HG03558 (cell line): ENCODE measurements at regions not wholly inside any gene's neighbourhood (a gene's known extent, or its start where the extent isn't known, plus 50 kb on each side); places are given as distances from the start of the nearest gene placed in this dataset.

Experiments
- ATAC-seq: cut with Tn5 transposase; IDR thresholded peaks from one replicate; pipeline ENCODE4 v1.9.1; 2021; ENCODE audit warnings: moderate number of reproducible peaks; ENCODE audit not compliant: unreplicated experiment; ENCODE audit errors: extremely low read depth

- no peak for ATAC-seq
These were observed 50.6 kb upstream of the MRPS6 start for GRCh38 chr21:34022627-34023335.

DNA sequence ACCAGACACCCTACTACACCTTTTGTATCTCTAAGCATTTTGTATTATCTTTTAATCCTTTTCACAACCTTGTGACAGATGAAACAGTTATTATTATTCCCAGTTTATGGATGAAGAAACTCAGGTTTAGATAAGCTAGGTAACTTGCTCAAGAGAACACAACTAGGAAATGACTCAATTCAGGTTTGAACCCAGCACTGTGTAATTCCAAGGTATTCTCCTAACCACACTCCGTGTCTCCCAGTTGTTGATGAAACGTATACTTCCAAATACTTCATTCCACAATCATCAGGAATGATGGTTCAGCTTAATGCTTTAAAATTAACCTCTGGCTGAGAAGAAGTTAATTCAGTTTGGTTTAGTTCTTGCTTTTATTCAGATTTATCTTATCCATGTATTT, 51.7 kb upstream of the MRPS6 start:
- no peak for ATAC-seq

GRCh38 chr21:34020983-34021553, 52.3 kb upstream of the MRPS6 start:
- no peak for ATAC-seq

DNA sequence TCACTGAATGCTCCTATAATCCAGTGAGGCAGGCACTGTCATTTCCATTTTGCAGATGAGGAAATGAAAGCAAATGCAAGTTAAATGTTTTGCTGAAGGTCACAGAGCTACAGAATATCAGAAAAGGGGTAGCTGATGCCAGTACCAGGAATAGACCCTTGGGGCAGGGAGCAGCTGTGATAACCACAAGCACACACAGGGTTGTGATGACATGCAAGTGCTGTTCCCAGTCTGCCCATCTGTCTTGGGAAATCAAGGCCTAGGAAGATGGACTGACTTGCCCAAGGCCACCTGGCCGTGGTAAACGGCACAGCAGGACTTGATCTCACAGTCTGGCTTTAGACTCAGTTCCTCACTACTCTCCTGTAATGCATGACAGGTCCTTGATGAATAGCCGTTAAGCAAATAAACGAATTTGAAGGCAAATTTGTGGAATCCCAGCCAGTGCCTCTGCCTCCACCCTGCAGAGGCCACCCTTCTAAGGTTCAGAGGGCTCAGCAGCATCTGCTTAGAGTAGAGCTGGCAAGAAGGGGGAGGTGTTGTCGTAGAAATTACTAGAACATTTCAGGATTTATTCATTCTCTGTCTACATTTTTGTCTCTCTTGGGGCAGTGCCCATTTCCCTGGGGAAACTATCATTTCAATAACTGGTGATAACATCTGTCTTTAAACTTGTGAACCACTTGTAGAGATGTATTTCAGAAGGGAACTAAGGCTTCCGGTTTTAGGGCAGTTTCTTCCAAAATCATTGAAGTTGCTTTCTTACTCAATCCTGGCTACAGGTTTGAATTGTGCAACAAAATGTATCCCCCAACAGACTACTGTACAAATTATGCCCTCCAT, 53.2 kb upstream of the MRPS6 start:
- peak; percentile 21 for ATAC-seq

DNA sequence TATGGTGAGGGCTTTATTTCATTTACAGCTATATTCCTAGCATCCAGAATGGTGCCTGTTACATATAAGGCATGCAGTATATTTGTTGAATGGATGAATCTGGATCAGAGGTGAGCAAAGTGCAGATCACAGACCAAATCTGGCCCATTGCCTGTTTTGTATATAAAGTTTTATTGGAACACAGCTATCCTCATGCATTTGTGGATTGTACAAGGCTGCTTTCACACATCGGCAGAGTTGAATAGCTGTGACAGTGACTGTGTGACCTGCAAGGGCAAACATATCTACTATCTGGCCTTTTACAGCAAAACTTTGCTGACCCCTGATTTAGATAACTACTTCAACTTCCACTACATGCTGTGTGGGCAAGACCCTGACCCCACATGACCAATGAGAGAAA, 54.0 kb upstream of the MRPS6 start:
- no peak for ATAC-seq

- no peak for ATAC-seq
These were observed 54.5 kb upstream of the MRPS6 start for GRCh38 chr21:34018910-34019309.

DNA sequence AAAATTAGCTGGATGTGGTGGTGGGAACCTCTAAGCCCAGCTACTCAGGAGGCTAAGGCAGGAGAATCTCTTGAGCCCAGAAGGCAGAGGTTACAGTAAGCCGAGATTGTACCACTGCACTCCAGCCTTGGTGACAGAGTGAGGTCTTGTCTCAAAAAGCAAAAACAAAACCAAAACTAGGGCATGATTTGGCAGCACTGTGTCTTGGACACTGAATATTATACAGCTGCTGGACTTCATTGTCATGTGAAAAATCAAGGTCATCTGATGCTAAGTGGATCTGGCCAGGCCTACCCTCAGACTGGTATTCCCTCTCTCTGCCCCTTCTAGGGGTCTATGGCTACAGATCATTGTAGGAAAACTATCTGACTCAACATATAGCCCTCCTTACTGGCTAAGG, 55.2 kb upstream of the MRPS6 start:
- ATAC-seq = no peak

DNA sequence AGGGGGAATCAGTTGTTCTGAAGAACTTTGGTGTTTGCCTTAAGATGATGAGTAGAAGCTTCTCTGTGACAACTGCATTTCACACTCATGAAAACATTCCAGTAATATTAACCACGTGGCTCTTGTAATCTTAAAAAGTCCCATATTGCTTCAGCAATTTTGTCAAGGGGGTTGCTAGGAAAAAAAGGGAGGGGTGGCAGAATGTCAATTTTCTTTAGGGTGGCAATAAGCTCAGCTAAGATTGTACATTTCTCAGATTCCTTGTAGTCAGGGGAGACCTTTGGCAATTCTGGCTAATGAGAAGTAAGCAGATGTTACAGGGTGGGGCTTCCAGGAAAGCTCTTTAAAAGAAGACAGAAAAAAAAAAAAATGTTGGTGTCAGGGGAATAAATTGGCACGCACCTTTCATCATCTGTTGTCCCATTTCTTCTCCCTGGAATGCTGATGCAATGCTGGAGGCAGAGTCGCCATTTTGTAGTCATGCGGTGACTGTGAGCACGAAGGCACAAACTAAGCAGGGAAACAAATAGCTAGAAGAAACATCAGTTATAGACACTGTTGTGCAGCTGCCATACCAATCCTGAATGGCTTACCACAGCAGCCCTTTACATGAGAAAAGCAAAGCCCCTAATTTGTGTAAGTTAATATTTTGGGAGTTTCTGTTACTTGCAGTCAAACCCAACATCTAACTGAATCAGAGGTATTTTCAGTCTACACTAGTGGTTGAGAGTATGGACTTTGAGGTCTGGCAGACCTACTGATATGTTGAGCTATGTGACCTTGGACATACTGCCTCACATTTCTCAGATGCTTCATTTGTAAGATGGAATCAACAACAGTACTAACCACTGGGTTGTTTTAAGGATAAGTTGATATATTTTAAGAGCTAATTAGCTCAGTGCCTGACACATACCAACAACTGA, 56.1 kb upstream of the MRPS6 start:
- no peak for ATAC-seq

DNA sequence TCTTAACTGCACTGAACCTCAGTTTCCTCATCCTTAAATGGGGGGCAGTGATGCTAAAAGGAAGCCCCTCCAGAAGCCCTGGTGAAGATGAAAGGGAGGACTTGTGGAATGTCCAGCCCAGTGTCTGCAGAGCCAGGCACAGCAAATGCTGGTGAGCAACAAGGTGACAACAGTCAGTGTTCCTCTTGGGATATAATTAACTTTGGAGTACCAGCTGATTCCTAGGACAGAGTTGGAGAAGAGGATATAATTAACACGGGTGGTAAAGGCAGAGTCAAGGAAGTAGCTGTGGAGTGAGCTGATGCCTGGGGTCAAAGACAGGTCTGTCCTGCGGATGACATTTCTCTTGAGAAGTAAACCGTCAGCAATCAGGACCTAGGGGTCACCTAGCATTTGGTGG, 60.7 kb upstream of the MRPS6 start:
- ATAC-seq = no peak

- ATAC-seq = no peak
These were observed 61.7 kb upstream of the MRPS6 start for GRCh38 chr21:34011660-34012059.

GRCh38 chr21:34009193-34009592, 64.2 kb upstream of the MRPS6 start:
- ATAC-seq = no peak

GRCh38 chr21:34008618-34009017, 64.8 kb upstream of the MRPS6 start:
- no peak for ATAC-seq

DNA sequence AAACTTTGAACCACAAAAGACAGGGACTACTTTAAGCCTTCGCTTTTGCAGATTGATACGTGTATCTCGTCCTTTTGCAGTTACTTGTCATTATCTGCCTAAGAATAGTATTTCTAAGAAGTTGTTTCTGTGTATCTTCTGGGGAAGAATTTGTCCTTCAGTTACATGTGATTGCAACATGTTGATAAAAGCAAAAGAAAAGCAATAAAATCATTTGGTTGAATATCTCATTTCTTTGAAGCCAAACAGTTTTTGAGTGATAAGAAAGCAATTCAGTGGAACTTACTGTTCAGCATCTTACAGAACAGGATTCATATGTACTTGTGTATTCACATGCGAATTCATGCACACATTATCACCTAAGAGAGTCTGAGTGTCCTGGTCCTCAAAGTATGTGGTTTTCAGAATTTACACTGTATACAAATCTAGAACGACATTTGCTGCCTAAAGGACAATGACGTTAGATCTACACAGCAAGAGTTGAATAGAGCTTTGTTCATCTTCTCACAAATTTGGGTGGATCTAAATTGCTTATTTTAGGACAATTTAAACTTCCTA, 66.7 kb upstream of the MRPS6 start:
- ATAC-seq = no peak

DNA sequence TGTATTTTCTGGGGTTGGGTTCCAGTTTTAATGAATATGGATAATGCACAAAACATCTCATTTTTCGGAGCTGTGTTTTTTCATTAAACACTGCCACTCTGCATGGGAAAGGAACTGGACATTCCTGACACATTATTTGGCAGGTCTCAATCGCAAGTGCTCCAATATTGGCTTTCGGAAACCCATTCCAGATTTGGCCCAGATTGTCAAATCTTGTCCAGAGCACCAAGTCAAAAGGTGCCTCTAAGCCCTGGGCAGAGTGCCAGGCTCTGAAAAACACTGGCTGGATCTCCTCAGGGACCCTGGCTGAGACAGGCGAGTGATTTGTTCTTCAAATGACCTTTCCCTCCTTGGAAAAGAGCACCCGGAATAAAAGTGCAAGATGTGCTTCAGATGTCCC, 68.4 kb upstream of the MRPS6 start:
- no peak for ATAC-seq

- ATAC-seq = no peak
These were observed 69.1 kb upstream of the MRPS6 start for GRCh38 chr21:34004013-34004938.

DNA sequence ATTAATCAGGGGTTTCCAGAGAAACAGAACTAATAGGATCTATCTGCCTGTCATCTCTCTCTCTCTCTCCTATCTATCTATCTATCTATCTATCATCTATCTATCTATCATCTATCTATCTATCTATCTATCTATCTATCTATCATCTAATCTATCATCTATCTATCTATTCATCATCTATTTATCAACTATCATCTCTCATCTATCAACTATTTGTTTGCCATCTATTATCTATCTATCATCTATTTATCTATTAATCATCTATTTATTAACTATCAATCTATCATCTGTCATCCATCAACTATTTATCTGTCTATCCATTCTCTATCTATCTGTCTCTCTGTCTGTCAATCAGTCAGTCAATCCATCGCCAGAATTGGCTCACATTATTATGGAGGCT, 70.0 kb upstream of the MRPS6 start:
- ATAC-seq = no peak

DNA sequence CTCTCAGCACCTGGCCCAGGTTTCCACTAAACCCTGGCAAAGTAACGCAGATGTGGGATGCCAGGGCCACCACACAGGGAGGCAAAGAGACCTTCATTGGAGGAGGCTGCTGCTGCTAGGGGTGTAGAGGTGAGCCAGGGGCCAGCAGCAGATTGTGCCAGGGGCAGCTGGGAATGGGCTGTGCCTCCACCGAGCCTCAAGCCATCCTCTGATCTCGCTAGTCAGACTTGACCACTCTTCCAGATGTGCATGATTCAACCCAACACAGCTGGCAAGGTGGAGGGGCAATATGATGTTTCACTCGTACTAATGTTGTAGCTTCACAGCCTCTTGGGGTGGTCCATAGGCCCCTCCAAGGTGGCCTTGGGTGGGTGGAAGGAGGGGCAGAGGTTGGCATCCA, 73.0 kb upstream of the MRPS6 start:
- ATAC-seq = no peak

- ATAC-seq = no peak
These were observed 74.6 kb upstream of the MRPS6 start for GRCh38 chr21:33998809-33999208.

DNA sequence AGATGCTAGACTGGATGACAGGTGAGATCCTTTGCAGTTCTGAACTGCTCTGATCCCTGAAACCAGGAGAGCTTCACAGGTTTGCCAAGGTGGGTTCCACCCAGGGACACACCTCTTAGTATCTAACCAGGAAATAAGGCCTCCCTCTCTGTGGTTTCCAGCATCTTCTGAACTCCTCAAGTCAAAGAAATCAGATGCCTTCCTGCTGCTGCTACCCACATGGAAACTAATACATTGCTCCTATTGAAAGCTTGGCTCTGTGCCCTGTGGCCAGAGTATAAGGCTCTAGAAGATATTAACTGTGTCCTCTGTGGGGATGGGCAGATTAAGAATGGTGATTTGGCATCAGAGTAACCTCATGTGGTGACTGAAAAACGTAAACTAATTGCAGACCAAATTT, 75.0 kb upstream of the MRPS6 start:
- ATAC-seq = no peak
